WTC11 (cell line): ENCODE measurements at regions not wholly inside any gene's neighbourhood (a gene's known extent, or its start where the extent isn't known, plus 50 kb on each side); places are given as distances from the start of the nearest gene placed in this dataset.

Experiments
- ATAC-seq: fragments of 200-7000 bp; cut with Tn5 transposase; 2 replicates; pipeline ENCODE4 v1.10.0; 2021; ENCODE audit warnings: mild to moderate bottlenecking, moderate library complexity
- CTCF ChIA-PET: fragments of 300-600 bp; sonication (Branson Sonifier 250); formaldehyde crosslinking; loops from one replicate; lab custom pipeline; 2021; ENCODE audit warnings: antibody characterized with exemption; lab: Charles Lee
- POLR2A ChIA-PET: fragments of 350-600 bp; sonication (Branson Sonifier 250); formaldehyde crosslinking; loops from one replicate; lab custom pipeline; 2021; ENCODE audit warnings: antibody characterized with exemption; lab: Charles Lee
- DNase-seq: peaks from one replicate; pipeline ENCODE4 v3.0.0; 2021; ENCODE audit warnings: low spot score
- H3K27ac Mint-ChIP-seq: 2 replicates; pipeline ENCODE4 v1.8.0; 2021; ENCODE audit warnings: mixed read lengths
- H3K27me3 Mint-ChIP-seq: 2 replicates; pipeline ENCODE4 v1.8.0; 2021; ENCODE audit warnings: low read depth, mild to moderate bottlenecking, moderate library complexity, mixed read lengths
- H3K36me3 Mint-ChIP-seq: 2 replicates; pipeline ENCODE4 v1.8.0; 2021; ENCODE audit warnings: mixed read lengths
- H3K4me1 Mint-ChIP-seq: 2 replicates; pipeline ENCODE4 v1.8.0; 2022; ENCODE audit warnings: mixed read lengths
- H3K4me3 Mint-ChIP-seq: 2 replicates; pipeline ENCODE4 v1.8.0; 2021; ENCODE audit warnings: mild to moderate bottlenecking, moderate library complexity, mixed read lengths
- H3K9me3 Mint-ChIP-seq: 2 replicates; pipeline ENCODE4 v1.8.0; 2021; ENCODE audit warnings: mixed read lengths
- E2F4 ChIP-seq: sonication (generic); formaldehyde crosslinking; IDR thresholded peaks from 2 replicates; pipeline ENCODE4 v1.8.1; 2022; ENCODE audit warnings: low read depth, mild to moderate bottlenecking, moderate library complexity, missing genetic modification reagents, borderline replicate concordance
- ETV6 ChIP-seq: sonication (generic); formaldehyde crosslinking; IDR thresholded peaks from 2 replicates; pipeline ENCODE4 v1.8.1; 2022; ENCODE audit warnings: mild to moderate bottlenecking, missing genetic modification reagents
- FOXK1 ChIP-seq: sonication (generic); formaldehyde crosslinking; IDR thresholded peaks from 2 replicates; pipeline ENCODE4 v1.8.0; 2022; ENCODE audit warnings: mild to moderate bottlenecking, moderate library complexity, missing genetic modification reagents
- FOXP1 ChIP-seq: sonication (generic); formaldehyde crosslinking; IDR thresholded peaks from 2 replicates; pipeline ENCODE4 v1.8.0; 2022; ENCODE audit warnings: missing genetic modification reagents, mild to moderate bottlenecking, moderate library complexity, borderline replicate concordance
- HMGA2 ChIP-seq: fragments of 250-450 bp; sonication (Bioruptor Pico); IDR thresholded peaks from 2 replicates; pipeline ENCODE4 v1.4.0; 2021; ENCODE audit warnings: mild to moderate bottlenecking, moderate library complexity
- KAT7 ChIP-seq: sonication (generic); formaldehyde crosslinking; IDR thresholded peaks from 2 replicates; pipeline ENCODE4 v1.8.1; 2023; ENCODE audit warnings: missing genetic modification reagents, mild to moderate bottlenecking, borderline replicate concordance
- MXD4 ChIP-seq: fragments of 250-450 bp; sonication (Bioruptor Pico); IDR thresholded peaks from 2 replicates; pipeline ENCODE4 v1.8.0; 2021; ENCODE audit warnings: mild to moderate bottlenecking, moderate library complexity, borderline replicate concordance
- NFYB ChIP-seq: sonication (generic); formaldehyde crosslinking; conservative IDR thresholded peaks from 2 replicates; pipeline ENCODE4 v1.8.0; 2022; ENCODE audit warnings: low read depth, missing genetic modification reagents
- PRRX2 ChIP-seq: fragments of 250-450 bp; sonication (Bioruptor Pico); IDR thresholded peaks from 2 replicates; pipeline ENCODE4 v1.8.0; 2021; ENCODE audit warnings: mild to moderate bottlenecking
- STAT6 ChIP-seq: sonication (generic); formaldehyde crosslinking; conservative IDR thresholded peaks from 2 replicates; pipeline ENCODE4 v1.8.1; 2023; ENCODE audit warnings: mild to moderate bottlenecking, low read depth, missing genetic modification reagents, moderate library complexity
- TCF7 ChIP-seq: sonication (generic); formaldehyde crosslinking; IDR thresholded peaks from 2 replicates; pipeline ENCODE4 v1.8.0; 2022; ENCODE audit warnings: mild to moderate bottlenecking, low read depth, missing genetic modification reagents, moderate library complexity
- TEAD1 ChIP-seq: sonication (generic); formaldehyde crosslinking; IDR thresholded peaks from 2 replicates; pipeline ENCODE4 v1.8.0; 2022; ENCODE audit warnings: mild to moderate bottlenecking, missing genetic modification reagents
- ZNF317 ChIP-seq: sonication (generic); formaldehyde crosslinking; IDR thresholded peaks from 2 replicates; pipeline ENCODE4 v1.8.1; 2023; ENCODE audit warnings: low read depth, mild to moderate bottlenecking, moderate library complexity, missing genetic modification reagents, borderline replicate concordance
- ZNF671 ChIP-seq: fragments of 250-450 bp; sonication (Bioruptor Pico); IDR thresholded peaks from 2 replicates; pipeline ENCODE4 v1.8.0; 2021; ENCODE audit warnings: mild to moderate bottlenecking
- TF ChIP-seq, protein P1 (sequence below): sonication (generic); formaldehyde crosslinking; IDR thresholded peaks from 2 replicates; pipeline ENCODE4 v1.8.0; 2022; ENCODE audit warnings: mild to moderate bottlenecking, missing genetic modification reagents
- TF ChIP-seq, protein P2 (sequence below): sonication (generic); formaldehyde crosslinking; IDR thresholded peaks from 2 replicates; pipeline ENCODE4 v1.8.1; 2022; ENCODE audit warnings: low read depth, missing genetic modification reagents, borderline replicate concordance
- TF ChIP-seq, protein P3 (sequence below): sonication (generic); formaldehyde crosslinking; IDR thresholded peaks from 2 replicates; pipeline ENCODE4 v1.8.1; 2022; ENCODE audit warnings: mild to moderate bottlenecking, missing genetic modification reagents, moderate library complexity, borderline replicate concordance
- TF ChIP-seq, protein P4 (sequence below): sonication (generic); formaldehyde crosslinking; IDR thresholded peaks from 2 replicates; pipeline ENCODE4 v1.8.0; 2022; ENCODE audit warnings: mild to moderate bottlenecking, missing genetic modification reagents
- TF ChIP-seq, protein P5 (sequence below): fragments of 250-450 bp; sonication (Bioruptor Pico); IDR thresholded peaks from 2 replicates; pipeline ENCODE4 v1.9.0; 2021; ENCODE audit warnings: moderate library complexity, mild to moderate bottlenecking, inconsistent platforms, borderline replicate concordance
- TF ChIP-seq, protein P6 (sequence below): sonication (generic); formaldehyde crosslinking; IDR thresholded peaks from 2 replicates; pipeline ENCODE4 v1.8.0; 2023; ENCODE audit warnings: mild to moderate bottlenecking, missing genetic modification reagents

DNA sequence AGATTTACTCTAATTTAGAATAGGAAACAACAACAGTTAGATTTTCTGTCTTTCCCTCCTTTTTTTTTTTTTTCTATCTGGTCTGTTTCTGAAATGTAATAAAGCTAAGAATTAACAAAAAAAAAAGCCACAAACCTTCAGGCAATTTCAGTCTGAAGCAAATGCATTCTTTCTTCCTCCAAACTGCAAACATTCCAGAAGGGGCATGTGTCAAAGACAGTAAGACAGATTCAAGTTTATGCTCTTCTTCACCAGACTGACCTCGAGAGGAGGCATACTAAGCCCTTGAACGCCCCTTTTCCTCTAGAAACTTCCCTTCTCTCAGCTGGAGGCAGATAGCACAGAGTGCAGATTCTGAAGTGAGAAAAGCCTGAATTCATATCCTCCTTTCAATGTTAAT, 654.6 kb upstream of the LMCD1 start (continued):
- TF ChIP-seq, protein P1, sequence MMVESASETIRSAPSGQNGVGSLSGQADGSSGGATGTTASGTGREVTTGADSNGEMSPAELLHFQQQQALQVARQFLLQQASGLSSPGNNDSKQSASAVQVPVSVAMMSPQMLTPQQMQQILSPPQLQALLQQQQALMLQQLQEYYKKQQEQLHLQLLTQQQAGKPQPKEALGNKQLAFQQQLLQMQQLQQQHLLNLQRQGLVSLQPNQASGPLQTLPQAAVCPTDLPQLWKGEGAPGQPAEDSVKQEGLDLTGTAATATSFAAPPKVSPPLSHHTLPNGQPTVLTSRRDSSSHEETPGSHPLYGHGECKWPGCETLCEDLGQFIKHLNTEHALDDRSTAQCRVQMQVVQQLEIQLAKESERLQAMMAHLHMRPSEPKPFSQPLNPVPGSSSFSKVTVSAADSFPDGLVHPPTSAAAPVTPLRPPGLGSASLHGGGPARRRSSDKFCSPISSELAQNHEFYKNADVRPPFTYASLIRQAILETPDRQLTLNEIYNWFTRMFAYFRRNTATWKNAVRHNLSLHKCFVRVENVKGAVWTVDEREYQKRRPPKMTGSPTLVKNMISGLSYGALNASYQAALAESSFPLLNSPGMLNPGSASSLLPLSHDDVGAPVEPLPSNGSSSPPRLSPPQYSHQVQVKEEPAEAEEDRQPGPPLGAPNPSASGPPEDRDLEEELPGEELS (CRISPR knock-in tag) = no peak
- TF ChIP-seq FOXP1 (CRISPR knock-in tag) (no peak), ZNF671 (CRISPR knock-in tag) (no peak), KAT7 (CRISPR knock-in tag) (no peak), E2F4 (CRISPR knock-in tag) (no peak), HMGA2 (no peak), PRRX2 (CRISPR knock-in tag) (no peak), ZNF317 (CRISPR knock-in tag) (no peak), FOXK1 (no peak)
- TF ChIP-seq, protein P2, sequence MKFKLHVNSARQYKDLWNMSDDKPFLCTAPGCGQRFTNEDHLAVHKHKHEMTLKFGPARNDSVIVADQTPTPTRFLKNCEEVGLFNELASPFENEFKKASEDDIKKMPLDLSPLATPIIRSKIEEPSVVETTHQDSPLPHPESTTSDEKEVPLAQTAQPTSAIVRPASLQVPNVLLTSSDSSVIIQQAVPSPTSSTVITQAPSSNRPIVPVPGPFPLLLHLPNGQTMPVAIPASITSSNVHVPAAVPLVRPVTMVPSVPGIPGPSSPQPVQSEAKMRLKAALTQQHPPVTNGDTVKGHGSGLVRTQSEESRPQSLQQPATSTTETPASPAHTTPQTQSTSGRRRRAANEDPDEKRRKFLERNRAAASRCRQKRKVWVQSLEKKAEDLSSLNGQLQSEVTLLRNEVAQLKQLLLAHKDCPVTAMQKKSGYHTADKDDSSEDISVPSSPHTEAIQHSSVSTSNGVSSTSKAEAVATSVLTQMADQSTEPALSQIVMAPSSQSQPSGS (CRISPR knock-in tag) = no peak
- TF ChIP-seq, protein P3, sequence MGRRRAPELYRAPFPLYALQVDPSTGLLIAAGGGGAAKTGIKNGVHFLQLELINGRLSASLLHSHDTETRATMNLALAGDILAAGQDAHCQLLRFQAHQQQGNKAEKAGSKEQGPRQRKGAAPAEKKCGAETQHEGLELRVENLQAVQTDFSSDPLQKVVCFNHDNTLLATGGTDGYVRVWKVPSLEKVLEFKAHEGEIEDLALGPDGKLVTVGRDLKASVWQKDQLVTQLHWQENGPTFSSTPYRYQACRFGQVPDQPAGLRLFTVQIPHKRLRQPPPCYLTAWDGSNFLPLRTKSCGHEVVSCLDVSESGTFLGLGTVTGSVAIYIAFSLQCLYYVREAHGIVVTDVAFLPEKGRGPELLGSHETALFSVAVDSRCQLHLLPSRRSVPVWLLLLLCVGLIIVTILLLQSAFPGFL = no peak
- TF ChIP-seq, protein P4, sequence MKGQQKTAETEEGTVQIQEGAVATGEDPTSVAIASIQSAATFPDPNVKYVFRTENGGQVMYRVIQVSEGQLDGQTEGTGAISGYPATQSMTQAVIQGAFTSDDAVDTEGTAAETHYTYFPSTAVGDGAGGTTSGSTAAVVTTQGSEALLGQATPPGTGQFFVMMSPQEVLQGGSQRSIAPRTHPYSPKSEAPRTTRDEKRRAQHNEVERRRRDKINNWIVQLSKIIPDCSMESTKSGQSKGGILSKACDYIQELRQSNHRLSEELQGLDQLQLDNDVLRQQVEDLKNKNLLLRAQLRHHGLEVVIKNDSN = no peak
- TF ChIP-seq, all 79 proteins: peak for 0

DNA sequence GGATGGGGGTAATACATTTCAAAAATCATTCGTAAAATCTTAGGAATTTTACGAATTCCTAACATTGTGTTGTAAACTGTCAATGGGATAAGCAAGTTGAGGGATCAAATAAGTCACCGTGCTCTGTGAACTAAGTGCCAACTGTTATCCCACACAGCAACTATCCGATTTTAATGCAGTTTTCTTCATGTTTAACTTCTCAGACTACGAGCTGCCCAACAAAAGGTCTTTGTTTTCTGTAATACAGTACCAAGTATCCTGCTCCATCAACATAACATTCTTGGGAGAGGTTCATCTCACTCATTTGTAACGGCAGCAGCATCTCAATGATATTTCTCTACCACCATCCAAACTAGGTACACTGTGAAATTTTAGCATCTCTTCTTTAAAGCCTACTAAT, 654.1 kb upstream of the LMCD1 start:
- ChIA-PET POLR2A (no interaction called here), CTCF (no interaction called here)
- ATAC-seq (no peak), DNase-seq (no peak)
- no peak overlapping the region for H3K27ac Mint-ChIP-seq
- H3K27me3 Mint-ChIP-seq = no peaks in the 10 kb centered on the region
- no peak overlapping the region for H3K4me3 Mint-ChIP-seq
- peaks cover 3% of the 10 kb centered on the region for H3K9me3 Mint-ChIP-seq
- peaks cover 17% of the 10 kb centered on the region for H3K4me1 Mint-ChIP-seq
- H3K36me3 Mint-ChIP-seq = no peaks in the 10 kb centered on the region
- TF ChIP-seq ETV6 (CRISPR knock-in tag) (no peak), PRRX2 (CRISPR knock-in tag) (no peak), NFYB (CRISPR knock-in tag) (no peak), MXD4 (CRISPR knock-in tag) (no peak), TEAD1 (CRISPR knock-in tag) (no peak), ZNF317 (CRISPR knock-in tag) (no peak), STAT6 (CRISPR knock-in tag) (no peak), HMGA2 (no peak), TCF7 (CRISPR knock-in tag) (no peak)
- TF ChIP-seq, protein P5, sequence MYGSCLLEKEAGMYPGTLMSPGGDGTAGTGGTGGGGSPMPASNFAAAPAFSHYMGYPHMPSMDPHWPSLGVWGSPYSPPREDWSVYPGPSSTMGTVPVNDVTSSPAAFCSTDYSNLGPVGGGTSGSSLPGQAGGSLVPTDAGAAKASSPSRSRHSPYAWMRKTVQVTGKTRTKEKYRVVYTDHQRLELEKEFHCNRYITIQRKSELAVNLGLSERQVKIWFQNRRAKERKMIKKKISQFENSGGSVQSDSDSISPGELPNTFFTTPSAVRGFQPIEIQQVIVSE (CRISPR knock-in tag) = no peak
- TF ChIP-seq, protein P6, sequence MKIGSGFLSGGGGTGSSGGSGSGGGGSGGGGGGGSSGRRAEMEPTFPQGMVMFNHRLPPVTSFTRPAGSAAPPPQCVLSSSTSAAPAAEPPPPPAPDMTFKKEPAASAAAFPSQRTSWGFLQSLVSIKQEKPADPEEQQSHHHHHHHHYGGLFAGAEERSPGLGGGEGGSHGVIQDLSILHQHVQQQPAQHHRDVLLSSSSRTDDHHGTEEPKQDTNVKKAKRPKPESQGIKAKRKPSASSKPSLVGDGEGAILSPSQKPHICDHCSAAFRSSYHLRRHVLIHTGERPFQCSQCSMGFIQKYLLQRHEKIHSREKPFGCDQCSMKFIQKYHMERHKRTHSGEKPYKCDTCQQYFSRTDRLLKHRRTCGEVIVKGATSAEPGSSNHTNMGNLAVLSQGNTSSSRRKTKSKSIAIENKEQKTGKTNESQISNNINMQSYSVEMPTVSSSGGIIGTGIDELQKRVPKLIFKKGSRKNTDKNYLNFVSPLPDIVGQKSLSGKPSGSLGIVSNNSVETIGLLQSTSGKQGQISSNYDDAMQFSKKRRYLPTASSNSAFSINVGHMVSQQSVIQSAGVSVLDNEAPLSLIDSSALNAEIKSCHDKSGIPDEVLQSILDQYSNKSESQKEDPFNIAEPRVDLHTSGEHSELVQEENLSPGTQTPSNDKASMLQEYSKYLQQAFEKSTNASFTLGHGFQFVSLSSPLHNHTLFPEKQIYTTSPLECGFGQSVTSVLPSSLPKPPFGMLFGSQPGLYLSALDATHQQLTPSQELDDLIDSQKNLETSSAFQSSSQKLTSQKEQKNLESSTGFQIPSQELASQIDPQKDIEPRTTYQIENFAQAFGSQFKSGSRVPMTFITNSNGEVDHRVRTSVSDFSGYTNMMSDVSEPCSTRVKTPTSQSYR (CRISPR knock-in tag) = no peak
